ENCODE measurements at regions not wholly inside any gene's neighbourhood (a gene's known extent, or its start where the extent isn't known, plus 50 kb on each side); places are given as distances from the start of the nearest gene placed in this dataset.
"Not testable (repeated sequence)": the region's sequence is repeated elsewhere in the genome, so short reads cannot be mapped to it uniquely, and the experiment has no call there.

DNA sequence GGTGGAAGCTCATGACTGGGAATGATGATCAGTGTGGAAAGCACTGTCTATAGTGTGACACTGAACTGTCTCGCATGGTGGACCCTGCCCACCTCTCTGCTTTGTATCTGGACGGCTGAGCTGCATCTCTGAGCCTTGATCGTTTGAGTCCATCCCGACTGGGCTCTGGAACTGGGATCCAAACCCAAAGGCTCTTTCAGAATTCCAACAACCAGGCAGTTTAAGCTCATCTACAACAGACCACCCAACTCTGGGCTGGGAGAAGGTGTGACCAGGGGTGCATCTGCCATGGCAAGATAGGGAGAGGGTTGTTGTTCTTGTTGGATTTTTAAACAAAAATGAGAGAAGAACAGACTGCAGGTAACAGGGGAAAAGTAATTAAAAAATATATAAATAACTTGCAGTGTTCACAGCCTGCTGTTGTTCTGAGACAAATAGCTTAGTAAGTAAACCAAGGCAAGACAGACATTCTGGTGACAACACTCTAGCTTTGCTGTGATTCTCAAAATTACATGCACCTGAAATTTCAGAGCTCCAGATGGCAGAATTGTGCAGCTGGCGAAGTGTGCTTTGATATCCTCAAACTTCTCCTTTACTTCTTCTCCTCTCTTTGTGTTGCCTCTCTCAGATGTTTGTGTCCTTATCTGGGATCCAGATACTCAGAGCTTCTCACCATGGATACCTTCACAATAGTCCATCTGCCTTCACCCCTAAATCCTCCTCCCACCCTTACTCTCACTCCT, 209.6 kb downstream of the EMP1 start:
- Mint-ChIP-seq H3K36me3 (ENCODE audit: low read depth) (no peaks in the 10 kb centered on the region), H3K27me3 (ENCODE audit: insufficient read depth) (no peaks in the 10 kb centered on the region; the same call in 1 of the 2 replicates), H3K4me1 (ENCODE audit: low read depth) (no peaks in the 10 kb centered on the region), H3K27ac (no peak overlapping the region), H3K9me3 (peaks cover 8% of the 10 kb centered on the region), H3K4me3 (no peak overlapping the region)
- no peak for DNase-seq
- TF ChIP-seq, protein P1, sequence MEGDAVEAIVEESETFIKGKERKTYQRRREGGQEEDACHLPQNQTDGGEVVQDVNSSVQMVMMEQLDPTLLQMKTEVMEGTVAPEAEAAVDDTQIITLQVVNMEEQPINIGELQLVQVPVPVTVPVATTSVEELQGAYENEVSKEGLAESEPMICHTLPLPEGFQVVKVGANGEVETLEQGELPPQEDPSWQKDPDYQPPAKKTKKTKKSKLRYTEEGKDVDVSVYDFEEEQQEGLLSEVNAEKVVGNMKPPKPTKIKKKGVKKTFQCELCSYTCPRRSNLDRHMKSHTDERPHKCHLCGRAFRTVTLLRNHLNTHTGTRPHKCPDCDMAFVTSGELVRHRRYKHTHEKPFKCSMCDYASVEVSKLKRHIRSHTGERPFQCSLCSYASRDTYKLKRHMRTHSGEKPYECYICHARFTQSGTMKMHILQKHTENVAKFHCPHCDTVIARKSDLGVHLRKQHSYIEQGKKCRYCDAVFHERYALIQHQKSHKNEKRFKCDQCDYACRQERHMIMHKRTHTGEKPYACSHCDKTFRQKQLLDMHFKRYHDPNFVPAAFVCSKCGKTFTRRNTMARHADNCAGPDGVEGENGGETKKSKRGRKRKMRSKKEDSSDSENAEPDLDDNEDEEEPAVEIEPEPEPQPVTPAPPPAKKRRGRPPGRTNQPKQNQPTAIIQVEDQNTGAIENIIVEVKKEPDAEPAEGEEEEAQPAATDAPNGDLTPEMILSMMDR (IDR thresholded peaks at IDR 0.05): no peak

DNA sequence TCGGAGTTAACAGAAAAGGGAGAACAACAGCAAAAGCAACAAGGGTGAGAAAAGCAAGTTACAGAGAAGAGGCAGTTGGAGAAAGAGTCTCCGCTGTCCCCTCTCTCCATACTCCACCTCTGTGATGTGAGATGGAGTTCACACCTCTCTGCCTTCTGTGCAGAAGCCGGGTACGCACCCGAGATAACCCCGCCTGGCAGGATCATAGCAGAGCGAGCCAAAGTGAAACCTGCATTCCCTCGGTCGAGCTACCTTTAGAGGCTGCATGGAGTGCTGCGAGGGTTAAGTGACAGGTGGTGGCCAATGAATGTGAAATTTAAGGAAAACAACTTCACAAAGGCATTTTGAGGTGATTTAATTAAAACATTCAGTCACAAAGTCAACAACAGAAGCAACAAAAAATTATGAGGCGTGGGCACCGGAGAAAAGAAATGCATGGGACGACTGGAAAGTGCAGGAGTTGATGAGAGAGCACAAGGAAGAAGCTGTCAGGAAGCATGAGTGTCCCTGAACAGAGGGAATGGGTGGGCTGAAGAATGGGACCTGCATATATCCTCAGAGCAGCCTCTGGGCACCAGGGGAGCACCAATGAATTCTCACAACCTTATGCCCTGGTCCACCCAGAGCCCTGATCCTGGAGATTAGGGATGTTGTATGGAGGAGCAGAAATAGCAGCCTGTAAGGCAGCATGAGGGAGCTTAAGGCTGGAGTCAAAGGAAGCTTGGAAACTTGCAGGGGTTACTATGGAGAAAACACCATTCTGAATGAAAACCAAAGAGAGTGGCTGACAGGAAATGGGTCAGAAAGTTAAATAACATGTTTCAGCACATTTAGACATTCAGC, 208.3 kb downstream of the EMP1 start:
- no peaks in the 10 kb centered on the region; the same call in 1 of the 2 replicates for H3K27me3 Mint-ChIP-seq (ENCODE audit: insufficient read depth)
- TF ChIP-seq, protein P1 (IDR thresholded peaks at IDR 0.05): no peak
- H3K27ac Mint-ChIP-seq: no peak overlapping the region

DNA sequence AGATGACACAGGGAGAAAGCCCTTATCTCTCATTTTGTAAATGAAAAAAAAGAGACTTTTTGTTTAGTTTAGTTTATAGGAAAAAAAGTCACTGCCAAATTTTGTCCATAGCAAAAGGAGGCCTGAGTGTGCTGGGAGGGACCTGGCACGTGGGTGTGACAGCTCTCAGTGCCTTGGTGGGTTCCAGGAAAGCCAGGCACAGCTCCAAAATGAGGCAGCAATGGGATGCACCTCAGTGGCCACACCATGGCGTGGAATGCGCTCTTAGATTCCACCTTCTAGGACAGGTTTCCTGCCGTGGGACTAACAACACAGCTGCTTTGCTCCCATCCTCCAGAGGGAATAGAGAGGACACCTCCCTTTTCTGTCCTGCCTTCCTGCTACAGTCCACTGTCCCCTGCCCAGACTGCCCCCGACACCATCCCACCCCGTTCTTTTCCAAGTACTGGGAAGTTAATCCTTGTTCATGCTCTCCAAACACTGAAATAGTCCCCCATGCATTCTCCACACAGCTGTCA, 207.6 kb downstream of the EMP1 start:
- no peaks in the 10 kb centered on the region for H3K36me3 Mint-ChIP-seq (ENCODE audit: low read depth)
- no peak for DNase-seq
- TF ChIP-seq, protein P1 (IDR thresholded peaks at IDR 0.05): no peak
- no peak overlapping the region for H3K4me3 Mint-ChIP-seq
- no peaks in the 10 kb centered on the region; the same call in 1 of the 2 replicates for H3K27me3 Mint-ChIP-seq (ENCODE audit: insufficient read depth)
- no peaks in the 10 kb centered on the region for H3K4me1 Mint-ChIP-seq (ENCODE audit: low read depth)
- H3K9me3 Mint-ChIP-seq: peaks cover 4% of the 10 kb centered on the region
- no peak overlapping the region for H3K27ac Mint-ChIP-seq

More for the DNA sequence above, 208.3 kb downstream of the EMP1 start:
- Mint-ChIP-seq H3K36me3 (ENCODE audit: low read depth) (no peaks in the 10 kb centered on the region), H3K9me3 (peaks cover 4% of the 10 kb centered on the region), H3K4me3 (no peak overlapping the region; the same call in 1 of the 2 replicates), H3K4me1 (ENCODE audit: low read depth) (no peaks in the 10 kb centered on the region)
- DNase-seq: no peak

DNA sequence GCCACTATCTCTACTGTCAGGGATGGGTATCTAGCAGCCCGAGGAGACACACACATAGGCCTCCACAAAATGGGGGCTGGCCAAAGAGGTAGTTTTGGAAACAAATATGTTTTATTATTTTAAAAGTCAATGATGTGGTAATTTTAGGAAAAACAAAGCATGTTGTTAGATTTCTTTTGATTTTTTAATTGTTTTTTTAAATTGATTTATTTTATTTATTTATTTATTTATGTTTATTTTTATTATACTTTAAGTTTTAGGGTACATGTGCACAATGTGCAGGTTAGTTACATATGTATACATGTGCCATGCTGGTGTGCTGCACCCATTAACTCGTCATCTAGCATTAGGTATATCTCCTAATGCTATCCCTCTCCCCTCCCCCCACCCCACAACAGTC, 194.8 kb downstream of the EMP1 start:
- H3K27me3 Mint-ChIP-seq (ENCODE audit: insufficient read depth): not testable (repeated sequence)

DNA sequence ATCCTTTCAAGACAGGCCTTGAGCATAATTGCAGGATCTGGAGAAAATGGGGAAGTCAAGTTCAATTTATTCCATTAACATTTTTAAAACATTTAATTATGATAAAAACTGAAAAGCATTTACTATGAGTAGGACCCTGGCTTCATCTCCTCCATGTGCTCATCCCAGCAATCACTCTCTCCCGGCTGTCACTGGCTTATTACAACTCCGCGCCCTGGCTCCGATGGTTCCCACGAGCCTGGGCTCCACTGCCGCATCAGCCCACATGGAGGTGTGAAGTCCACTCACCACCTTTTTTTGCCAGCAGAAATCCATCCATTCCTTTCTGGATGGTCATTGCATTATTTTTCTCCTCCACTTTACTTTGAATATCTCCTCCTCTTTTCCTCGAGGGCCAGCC, 194.4 kb downstream of the EMP1 start:
- no peaks in the 10 kb centered on the region for H3K36me3 Mint-ChIP-seq (ENCODE audit: low read depth)
- H3K4me3 Mint-ChIP-seq: no peak overlapping the region
- no peaks in the 10 kb centered on the region for H3K4me1 Mint-ChIP-seq (ENCODE audit: low read depth)
- TF ChIP-seq, protein P1 (IDR thresholded peaks at IDR 0.05): no peak
- H3K9me3 Mint-ChIP-seq: no peaks in the 10 kb centered on the region
- no peak for DNase-seq
- H3K27ac Mint-ChIP-seq: no peak overlapping the region
- no peaks in the 10 kb centered on the region; the same call in 1 of the 2 replicates for H3K27me3 Mint-ChIP-seq (ENCODE audit: insufficient read depth)

More for the DNA sequence above, 194.8 kb downstream of the EMP1 start:
- H3K4me1 Mint-ChIP-seq (ENCODE audit: low read depth); DNase-seq; H3K9me3 Mint-ChIP-seq; H3K36me3 Mint-ChIP-seq (ENCODE audit: low read depth); H3K27ac Mint-ChIP-seq; H3K4me3 Mint-ChIP-seq: not testable (repeated sequence)

Measured in HFFc6 (cell line).